Right lobe of liver (tissue), 4 donors: ENCODE measurements at regions not wholly inside any gene's neighbourhood (a gene's known extent, or its start where the extent isn't known, plus 50 kb on each side); places are given as distances from the start of the nearest gene placed in this dataset.

Experiments
- POLR2A ChIP-seq: fragments of 450-650 bp; IDR thresholded peaks from one replicate; pipeline ENCODE4 v1.6.1; 2017; ENCODE audit warnings: antibody characterized with exemption, mild to moderate bottlenecking
- TF ChIP-seq, protein P1 (sequence below), 4 donors: fragments of 200-600 bp in 3 of 4; fragments of 450-650 bp in 1 of 4; IDR thresholded peaks; one replicate each; pipeline versions ENCODE4 v1.5.1 to v1.8.0; 2016 to 2022; ENCODE audit warnings: antibody characterized with exemption in 4 of 4, mild to moderate bottlenecking in 2 of 4
- donor health status: DM: no; HTN: no; CAD: no.
- donor health status: DM: no; HTN: no; CAD: no.
- donor health status: DM: no; HTN: yes; CAD: no.

DNA sequence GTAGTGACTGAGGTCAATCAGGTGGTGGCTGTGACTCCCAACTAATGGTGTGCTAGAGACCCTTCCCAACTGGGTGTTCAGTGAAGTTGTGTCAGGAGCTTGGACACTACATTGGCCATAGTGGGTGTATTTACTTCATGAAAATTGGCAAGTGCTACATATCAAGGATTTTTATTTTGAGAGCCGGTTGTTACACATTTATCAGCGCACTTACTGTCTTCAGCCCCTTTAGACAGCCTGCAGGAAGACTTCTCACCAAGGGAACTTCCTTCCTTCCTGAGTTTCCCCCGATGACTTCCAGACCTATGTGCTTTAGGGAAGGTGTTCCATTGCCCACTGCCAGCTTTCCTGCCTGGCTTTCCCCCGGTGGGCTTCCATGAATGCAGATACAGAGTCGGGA, 261.2 kb downstream of the CBLN1 start:
- TF ChIP-seq POLR2A, result no peak
- TF ChIP-seq, protein P1, sequence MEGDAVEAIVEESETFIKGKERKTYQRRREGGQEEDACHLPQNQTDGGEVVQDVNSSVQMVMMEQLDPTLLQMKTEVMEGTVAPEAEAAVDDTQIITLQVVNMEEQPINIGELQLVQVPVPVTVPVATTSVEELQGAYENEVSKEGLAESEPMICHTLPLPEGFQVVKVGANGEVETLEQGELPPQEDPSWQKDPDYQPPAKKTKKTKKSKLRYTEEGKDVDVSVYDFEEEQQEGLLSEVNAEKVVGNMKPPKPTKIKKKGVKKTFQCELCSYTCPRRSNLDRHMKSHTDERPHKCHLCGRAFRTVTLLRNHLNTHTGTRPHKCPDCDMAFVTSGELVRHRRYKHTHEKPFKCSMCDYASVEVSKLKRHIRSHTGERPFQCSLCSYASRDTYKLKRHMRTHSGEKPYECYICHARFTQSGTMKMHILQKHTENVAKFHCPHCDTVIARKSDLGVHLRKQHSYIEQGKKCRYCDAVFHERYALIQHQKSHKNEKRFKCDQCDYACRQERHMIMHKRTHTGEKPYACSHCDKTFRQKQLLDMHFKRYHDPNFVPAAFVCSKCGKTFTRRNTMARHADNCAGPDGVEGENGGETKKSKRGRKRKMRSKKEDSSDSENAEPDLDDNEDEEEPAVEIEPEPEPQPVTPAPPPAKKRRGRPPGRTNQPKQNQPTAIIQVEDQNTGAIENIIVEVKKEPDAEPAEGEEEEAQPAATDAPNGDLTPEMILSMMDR (IDR thresholded peaks at IDR 0.05), result no peak
